ENCODE measurements at regions not wholly inside any gene's neighbourhood (a gene's known extent, or its start where the extent isn't known, plus 50 kb on each side); places are given as distances from the start of the nearest gene placed in this dataset.
"Not testable (repeated sequence)": the region's sequence is repeated elsewhere in the genome, so short reads cannot be mapped to it uniquely, and the experiment has no call there.

GRCh38 chrX:113818346-113818745 lies 765.5 kb upstream of the HTR2C start:
- DNase-seq (no peak), ATAC-seq (ENCODE audit: low read depth in 2 of 2) (no peak)
- Histone ChIP-seq H3K27me3 (ENCODE audit: control insufficient read depth, insufficient read depth, low read length) (no peaks in the 10 kb centered on the region), H3K9me3 (ENCODE audit: control insufficient read depth in 2 of 2, low read length in 2 of 2) (no peaks in the 10 kb centered on the region), H3K36me3 (ENCODE audit: control insufficient read depth, insufficient read depth, low read length) (no peaks in the 10 kb centered on the region), H3K27ac (ENCODE audit: insufficient read depth, low read length, poor library complexity, severe bottlenecking) (no peak overlapping the region), H3K4me1 (ENCODE audit: control insufficient read depth, insufficient read depth, low read length, poor library complexity, severe bottlenecking) (no peaks in the 10 kb centered on the region), H3K4me3 (ENCODE audit: low read depth, low read length) (no peak overlapping the region)
- H3K27ac Mint-ChIP-seq, result no peak overlapping the region
- H3K36me3 Mint-ChIP-seq, result no peaks in the 10 kb centered on the region
- no peaks in the 10 kb centered on the region for H3K27me3 Mint-ChIP-seq
- no peak overlapping the region for H3K4me3 Mint-ChIP-seq
- no peaks in the 10 kb centered on the region for H3K4me1 Mint-ChIP-seq
- H3K9me3 Mint-ChIP-seq, result peaks cover 0 to 10% (median 5%) of the 10 kb centered on the region in 7 donors

GRCh38 chrX:113804819-113805218 lies 779.1 kb upstream of the HTR2C start:
- Mint-ChIP-seq H3K9me3 (peaks cover 0 to 6% (median 0%) of the 10 kb centered on the region in 7 donors), H3K27ac (no peak overlapping the region), H3K27me3 (no peaks in the 10 kb centered on the region), H3K4me3 (no peak overlapping the region), H3K36me3 (no peaks in the 10 kb centered on the region), H3K4me1 (no peaks in the 10 kb centered on the region)
- Histone ChIP-seq H3K27ac (ENCODE audit: insufficient read depth, low read length, poor library complexity, severe bottlenecking) (no peak overlapping the region), H3K36me3 (ENCODE audit: control insufficient read depth, insufficient read depth, low read length) (no peaks in the 10 kb centered on the region), H3K4me1 (ENCODE audit: control insufficient read depth, insufficient read depth, low read length, poor library complexity, severe bottlenecking) (no peaks in the 10 kb centered on the region), H3K4me3 (ENCODE audit: low read depth, low read length) (no peak overlapping the region), H3K9me3 (ENCODE audit: control insufficient read depth in 2 of 2, low read length in 2 of 2) (no peaks in the 10 kb centered on the region), H3K27me3 (ENCODE audit: control insufficient read depth, insufficient read depth, low read length) (no peaks in the 10 kb centered on the region)
- no peak for ATAC-seq (ENCODE audit: low read depth in 2 of 2)
- DNase-seq, result no peak

GRCh38 chrX:113804291-113804690 lies 779.6 kb upstream of the HTR2C start:
- no peaks in the 10 kb centered on the region for H3K27me3 Mint-ChIP-seq
- H3K27me3 ChIP-seq (ENCODE audit: control insufficient read depth, insufficient read depth, low read length), result no peaks in the 10 kb centered on the region
- H3K4me1 Mint-ChIP-seq, result no peaks in the 10 kb centered on the region
- no peaks in the 10 kb centered on the region for H3K4me1 ChIP-seq (ENCODE audit: control insufficient read depth, insufficient read depth, low read length, poor library complexity, severe bottlenecking)
- no peak overlapping the region for H3K27ac Mint-ChIP-seq
- no peaks in the 10 kb centered on the region for H3K9me3 ChIP-seq (ENCODE audit: control insufficient read depth in 2 of 2, low read length in 2 of 2)
- H3K36me3 ChIP-seq (ENCODE audit: control insufficient read depth, insufficient read depth, low read length), result no peaks in the 10 kb centered on the region
- ATAC-seq (ENCODE audit: low read depth in 2 of 2), result no peak
- no peak overlapping the region for H3K4me3 ChIP-seq (ENCODE audit: low read depth, low read length)
- H3K27ac ChIP-seq (ENCODE audit: insufficient read depth, low read length, poor library complexity, severe bottlenecking), result no peak overlapping the region
- DNase-seq, result no peak
- no peak overlapping the region for H3K4me3 Mint-ChIP-seq
- H3K36me3 Mint-ChIP-seq, result no peaks in the 10 kb centered on the region
- H3K9me3 Mint-ChIP-seq, result peaks cover 0 to 7% (median 0%) of the 10 kb centered on the region in 7 donors

- Mint-ChIP-seq H3K36me3 (no peaks in the 10 kb centered on the region), H3K27ac (no peak overlapping the region), H3K9me3 (peaks cover 0 to 7% (median 0%) of the 10 kb centered on the region in 7 donors), H3K4me1 (no peaks in the 10 kb centered on the region), H3K4me3 (no peak overlapping the region), H3K27me3 (no peaks in the 10 kb centered on the region)
- DNase-seq (no peak), ATAC-seq (ENCODE audit: low read depth in 2 of 2) (no peak)
- no peaks in the 10 kb centered on the region for H3K36me3 ChIP-seq (ENCODE audit: control insufficient read depth, insufficient read depth, low read length)
- no peaks in the 10 kb centered on the region for H3K4me1 ChIP-seq (ENCODE audit: control insufficient read depth, insufficient read depth, low read length, poor library complexity, severe bottlenecking)
- H3K4me3 ChIP-seq (ENCODE audit: low read depth, low read length), result no peak overlapping the region
- H3K27ac ChIP-seq (ENCODE audit: insufficient read depth, low read length, poor library complexity, severe bottlenecking), result no peak overlapping the region
- no peaks in the 10 kb centered on the region for H3K9me3 ChIP-seq (ENCODE audit: control insufficient read depth in 2 of 2, low read length in 2 of 2)
- H3K27me3 ChIP-seq (ENCODE audit: control insufficient read depth, insufficient read depth, low read length), result no peaks in the 10 kb centered on the region
These were observed 781.0 kb upstream of the HTR2C start for GRCh38 chrX:113802837-113803236.

- Histone ChIP-seq H3K36me3 (ENCODE audit: control insufficient read depth, insufficient read depth, low read length) (no peaks in the 10 kb centered on the region), H3K4me3 (ENCODE audit: low read depth, low read length) (no peak overlapping the region), H3K27me3 (ENCODE audit: control insufficient read depth, insufficient read depth, low read length) (no peaks in the 10 kb centered on the region), H3K9me3 (ENCODE audit: control insufficient read depth in 2 of 2, low read length in 2 of 2) (no peaks in the 10 kb centered on the region), H3K4me1 (ENCODE audit: control insufficient read depth, insufficient read depth, low read length, poor library complexity, severe bottlenecking) (no peaks in the 10 kb centered on the region), H3K27ac (ENCODE audit: insufficient read depth, low read length, poor library complexity, severe bottlenecking) (no peak overlapping the region)
- Mint-ChIP-seq H3K36me3 (no peaks in the 10 kb centered on the region), H3K9me3 (peaks cover 0 to 8% (median 1%) of the 10 kb centered on the region in 7 donors), H3K27ac (no peak overlapping the region), H3K27me3 (no peaks in the 10 kb centered on the region), H3K4me3 (no peak overlapping the region), H3K4me1 (no peaks in the 10 kb centered on the region)
- DNase-seq (no peak), ATAC-seq (ENCODE audit: low read depth in 2 of 2) (no peak)
These were observed 782.9 kb upstream of the HTR2C start for GRCh38 chrX:113800955-113801354.

- Histone ChIP-seq H3K27ac (ENCODE audit: insufficient read depth, low read length, poor library complexity, severe bottlenecking) (no peak overlapping the region), H3K9me3 (ENCODE audit: control insufficient read depth in 2 of 2, low read length in 2 of 2) (no peaks in the 10 kb centered on the region), H3K4me1 (ENCODE audit: control insufficient read depth, insufficient read depth, low read length, poor library complexity, severe bottlenecking) (no peaks in the 10 kb centered on the region), H3K27me3 (ENCODE audit: control insufficient read depth, insufficient read depth, low read length) (no peaks in the 10 kb centered on the region), H3K36me3 (ENCODE audit: control insufficient read depth, insufficient read depth, low read length) (no peaks in the 10 kb centered on the region), H3K4me3 (ENCODE audit: low read depth, low read length) (no peak overlapping the region)
- ATAC-seq (ENCODE audit: low read depth in 2 of 2), result no peak
- H3K36me3 Mint-ChIP-seq, result no peaks in the 10 kb centered on the region
- no peaks in the 10 kb centered on the region for H3K27me3 Mint-ChIP-seq
- H3K4me1 Mint-ChIP-seq, result no peaks in the 10 kb centered on the region
- DNase-seq, result no peak
- peaks cover 0 to 3% (median 0%) of the 10 kb centered on the region in 7 donors for H3K9me3 Mint-ChIP-seq
- no peak overlapping the region for H3K27ac Mint-ChIP-seq
- H3K4me3 Mint-ChIP-seq, result no peak overlapping the region
These were observed 790.3 kb upstream of the HTR2C start for GRCh38 chrX:113793563-113793962.

- H3K27me3 ChIP-seq (ENCODE audit: control insufficient read depth, insufficient read depth, low read length), result no peaks in the 10 kb centered on the region
- H3K4me1 ChIP-seq (ENCODE audit: control insufficient read depth, insufficient read depth, low read length, poor library complexity, severe bottlenecking), result no peaks in the 10 kb centered on the region
- H3K36me3 ChIP-seq (ENCODE audit: control insufficient read depth, insufficient read depth, low read length), result no peaks in the 10 kb centered on the region
- H3K9me3 ChIP-seq (ENCODE audit: control insufficient read depth in 2 of 2, low read length in 2 of 2), result no peaks in the 10 kb centered on the region
- H3K4me1 Mint-ChIP-seq, result no peaks in the 10 kb centered on the region
- H3K9me3 Mint-ChIP-seq, result peaks cover 0 to 3% (median 0%) of the 10 kb centered on the region in 7 donors
- H3K4me3 ChIP-seq (ENCODE audit: low read depth, low read length), result no peak overlapping the region
- no peak for DNase-seq
- H3K27ac Mint-ChIP-seq, result no peak overlapping the region
- no peak overlapping the region for H3K27ac ChIP-seq (ENCODE audit: insufficient read depth, low read length, poor library complexity, severe bottlenecking)
- ATAC-seq (ENCODE audit: low read depth in 2 of 2), result no peak
- H3K27me3 Mint-ChIP-seq, result no peaks in the 10 kb centered on the region
- H3K36me3 Mint-ChIP-seq, result no peaks in the 10 kb centered on the region
- no peak overlapping the region for H3K4me3 Mint-ChIP-seq
These were observed 792.9 kb upstream of the HTR2C start for GRCh38 chrX:113790987-113791386.

- H3K4me3 ChIP-seq (ENCODE audit: low read depth, low read length); H3K9me3 Mint-ChIP-seq; H3K27ac ChIP-seq (ENCODE audit: insufficient read depth, low read length, poor library complexity, severe bottlenecking); H3K36me3 ChIP-seq (ENCODE audit: control insufficient read depth, insufficient read depth, low read length); H3K4me1 ChIP-seq (ENCODE audit: control insufficient read depth, insufficient read depth, low read length, poor library complexity, severe bottlenecking); H3K4me1 Mint-ChIP-seq; H3K27me3 ChIP-seq (ENCODE audit: control insufficient read depth, insufficient read depth, low read length); H3K9me3 ChIP-seq (ENCODE audit: control insufficient read depth in 2 of 2, low read length in 2 of 2); DNase-seq; H3K4me3 Mint-ChIP-seq; ATAC-seq (ENCODE audit: low read depth in 2 of 2); H3K27ac Mint-ChIP-seq; H3K36me3 Mint-ChIP-seq; H3K27me3 Mint-ChIP-seq: not testable (repeated sequence)
These were observed 799.1 kb upstream of the HTR2C start for GRCh38 chrX:113784754-113785153.
